ENCODE measurements at regions not wholly inside any gene's neighbourhood (a gene's known extent, or its start where the extent isn't known, plus 50 kb on each side); places are given as distances from the start of the nearest gene placed in this dataset.

GRCh38 chrX:144916785-144917184, 330.5 kb upstream of the SPANXN1 start:
- no peak for TF ChIP-seq EP300 (IDR thresholded peaks at IDR 0.05; ENCODE audit: borderline replicate concordance in 1 of 2, low read depth in 1 of 2, low read length in 1 of 2)
- no peak for TF ChIP-seq CTCF (IDR thresholded peaks at IDR 0.05)
- TF ChIP-seq, protein P1, sequence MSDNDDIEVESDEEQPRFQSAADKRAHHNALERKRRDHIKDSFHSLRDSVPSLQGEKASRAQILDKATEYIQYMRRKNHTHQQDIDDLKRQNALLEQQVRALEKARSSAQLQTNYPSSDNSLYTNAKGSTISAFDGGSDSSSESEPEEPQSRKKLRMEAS (IDR thresholded peaks at IDR 0.05; ENCODE audit: low read depth), result no peak
- no peak for TF ChIP-seq RCOR1 (IDR thresholded peaks at IDR 0.05; ENCODE audit: low read length)
- TF ChIP-seq REST (IDR thresholded peaks at IDR 0.05; ENCODE audit: low read depth, low read length), result no peak
- TF ChIP-seq USF2 (IDR thresholded peaks at IDR 0.05; ENCODE audit: borderline replicate concordance, low read depth, low read length), result no peak
- no peak for TF ChIP-seq MEF2A (IDR thresholded peaks at IDR 0.05; ENCODE audit: borderline replicate concordance, low read depth)
- no peak for TF ChIP-seq JUND (IDR thresholded peaks at IDR 0.05)

All from SK-N-SH (cell line).